Vagina (tissue), 2 donors: ENCODE measurements at regions not wholly inside any gene's neighbourhood (a gene's known extent, or its start where the extent isn't known, plus 50 kb on each side); places are given as distances from the start of the nearest gene placed in this dataset.

Experiments
- CTCF ChIP-seq, 3 experiments: fragments of 450-650 bp in 2 of 3; fragments of 200-600 bp in 1 of 3; sonication (generic) in 1 of 3; IDR thresholded peaks; one replicate each; pipeline ENCODE4 v1.5.1; 2017 to 2019; ENCODE audit warnings: antibody characterized with exemption in 3 of 3, mild to moderate bottlenecking in 2 of 3, moderate library complexity in 2 of 3
- POLR2A ChIP-seq, 2 donors: fragments of 450-650 bp; IDR thresholded peaks; one replicate each; pipeline ENCODE4 v1.6.1; 2017; ENCODE audit warnings: antibody characterized with exemption in 2 of 2, mild to moderate bottlenecking in 2 of 2, moderate library complexity in 2 of 2
- POLR2AphosphoS5 ChIP-seq, 2 donors: sonication (generic); formaldehyde crosslinking; IDR thresholded peaks; one replicate each; pipeline ENCODE4 v1.9.0; 2017; ENCODE audit warnings: antibody characterized with exemption in 2 of 2, mild to moderate bottlenecking in 2 of 2, low read depth in 1 of 2; ENCODE audit not compliant: insufficient read depth in 1 of 2

GRCh38 chr3:80434366-80434765, 666.6 kb upstream of the ROBO1 start:
- TF ChIP-seq POLR2A (IDR thresholded peaks at IDR 0.05) (no peak), POLR2AphosphoS5 (IDR thresholded peaks at IDR 0.05; ENCODE audit: insufficient read depth in 1 of 2, low read depth in 1 of 2) (no peak), CTCF (IDR thresholded peaks at IDR 0.05) (no peak)
